Occipital lobe (tissue), 1 donor: ENCODE measurements at regions not wholly inside any gene's neighbourhood (a gene's known extent, or its start where the extent isn't known, plus 50 kb on each side); places are given as distances from the start of the nearest gene placed in this dataset.
"Not testable (repeated sequence)": the region's sequence is repeated elsewhere in the genome, so short reads cannot be mapped to it uniquely, and the experiment has no call there.

Experiments used
- DNase-seq: peaks from one replicate; lab custom pipeline; 2025; lab: John Stamatoyannopoulos, UW

DNA sequence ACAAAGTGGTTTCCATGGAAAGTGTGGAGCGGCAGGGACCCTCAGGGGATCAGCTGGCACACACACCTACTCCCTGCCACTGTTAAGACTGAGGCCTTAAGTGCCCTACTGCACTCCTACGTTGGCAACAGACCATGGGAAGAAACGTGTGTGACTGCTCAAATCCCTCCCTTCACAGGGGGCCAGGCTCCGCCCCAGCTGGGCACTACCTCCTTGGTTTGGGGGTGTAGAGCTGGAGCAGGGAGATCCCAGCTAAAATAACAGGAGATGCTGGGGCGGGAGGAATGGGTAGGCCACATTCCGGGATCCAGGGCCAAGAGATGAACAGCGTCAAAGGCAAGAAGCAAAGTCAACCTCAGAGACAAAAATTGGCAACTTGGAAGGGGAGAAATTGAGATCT lies 231.0 kb downstream of the EN1 start:
- no peak for DNase-seq

- no peak for DNase-seq
Measured at GRCh38 chr2:118614841-118615271, 232.6 kb downstream of the EN1 start.

GRCh38 chr2:118613737-118614136 lies 233.7 kb downstream of the EN1 start:
- no peak for DNase-seq

GRCh38 chr2:118611691-118612090 lies 235.8 kb downstream of the EN1 start:
- DNase-seq = no peak

GRCh38 chr2:118609138-118609537 lies 238.3 kb downstream of the EN1 start:
- no peak for DNase-seq

GRCh38 chr2:118607641-118608040 lies 239.8 kb downstream of the EN1 start:
- DNase-seq = no peak

DNA sequence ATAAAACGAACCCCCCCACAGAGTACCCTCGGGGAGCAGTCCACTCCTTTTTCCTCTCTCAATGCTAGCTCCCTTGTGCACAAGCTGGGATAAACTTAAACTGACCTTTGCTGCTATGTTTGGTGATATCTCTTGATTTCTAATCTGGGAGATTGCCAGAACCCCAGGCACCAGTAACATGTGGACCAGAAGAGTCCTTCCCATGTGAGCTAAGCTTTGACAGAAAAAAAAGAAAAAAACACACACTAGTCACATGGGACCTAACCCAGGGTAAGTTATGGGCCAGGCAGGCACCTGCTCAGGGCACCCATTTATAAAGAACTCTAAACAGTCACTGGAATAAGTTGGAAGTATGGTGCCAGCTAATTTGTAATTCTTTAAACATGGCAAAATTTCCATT lies 242.6 kb downstream of the EN1 start:
- no peak for DNase-seq

- DNase-seq = no peak
Measured at GRCh38 chr2:118604371-118604770, 243.1 kb downstream of the EN1 start.

- DNase-seq = no peak
Measured at GRCh38 chr2:118599141-118599540, 248.3 kb downstream of the EN1 start.

GRCh38 chr2:118596620-118597019 lies 250.8 kb downstream of the EN1 start:
- no peak for DNase-seq

DNA sequence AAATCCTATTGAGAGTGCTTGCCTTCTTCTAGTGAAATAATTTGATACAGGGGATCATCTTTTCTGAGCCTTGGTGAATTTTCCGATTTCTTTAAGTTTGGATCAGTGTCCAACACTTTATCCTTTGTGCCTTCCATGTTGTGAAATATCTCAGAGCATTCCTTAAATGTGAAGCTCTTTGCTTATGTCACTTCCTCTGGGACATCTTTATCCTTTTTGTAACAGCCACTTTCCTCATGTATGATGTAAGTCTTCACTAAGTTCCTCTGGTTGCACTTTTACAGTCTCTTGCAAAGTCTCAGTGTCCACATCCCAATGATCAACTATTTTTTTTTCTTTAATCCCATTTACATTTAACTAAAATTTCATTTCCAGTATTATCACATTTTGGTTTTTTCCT lies 254.2 kb downstream of the EN1 start:
- DNase-seq = no peak

GRCh38 chr2:118591223-118591622 lies 256.2 kb downstream of the EN1 start:
- DNase-seq = no peak

DNA sequence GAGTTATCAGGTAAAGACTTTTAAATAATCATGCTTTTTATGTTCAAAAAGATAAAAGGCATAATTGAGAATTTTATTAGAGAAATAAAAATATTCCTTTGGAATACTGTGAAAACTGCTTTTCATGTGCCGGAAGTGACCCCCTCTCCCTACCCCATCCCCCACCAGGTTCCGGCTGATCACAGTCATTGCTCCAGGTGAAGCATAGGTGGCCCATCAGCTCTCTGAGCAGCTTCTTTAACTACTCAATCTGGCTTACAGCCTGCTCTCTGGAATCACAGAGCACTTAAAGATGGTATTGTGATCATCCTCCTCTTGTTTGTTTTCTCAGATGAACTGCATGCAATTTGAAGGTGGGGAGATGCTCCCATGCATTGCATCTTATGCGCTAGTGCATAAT lies 257.7 kb downstream of the EN1 start:
- no peak for DNase-seq

GRCh38 chr2:118588850-118589249 lies 258.6 kb downstream of the EN1 start:
- DNase-seq = no peak

DNA sequence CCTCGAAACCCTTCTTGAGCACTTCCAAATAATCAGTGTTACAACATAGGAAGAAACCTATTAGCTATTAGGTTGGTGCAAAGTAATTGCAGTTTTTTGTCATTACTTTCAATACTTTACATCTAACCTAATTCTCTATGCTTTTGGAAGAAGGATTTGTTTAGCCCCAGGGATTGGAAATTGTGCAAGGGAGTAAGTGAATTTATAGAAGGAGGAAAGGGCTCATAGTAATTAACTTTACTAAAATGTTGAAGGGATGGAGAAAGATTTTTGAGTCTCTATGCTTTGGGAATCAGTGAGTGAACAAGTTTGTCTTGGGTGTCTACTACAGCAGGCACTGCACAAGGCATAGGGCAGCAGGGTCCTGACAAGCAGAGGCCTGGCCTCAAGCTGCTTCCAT lies 261.1 kb downstream of the EN1 start:
- no peak for DNase-seq

DNA sequence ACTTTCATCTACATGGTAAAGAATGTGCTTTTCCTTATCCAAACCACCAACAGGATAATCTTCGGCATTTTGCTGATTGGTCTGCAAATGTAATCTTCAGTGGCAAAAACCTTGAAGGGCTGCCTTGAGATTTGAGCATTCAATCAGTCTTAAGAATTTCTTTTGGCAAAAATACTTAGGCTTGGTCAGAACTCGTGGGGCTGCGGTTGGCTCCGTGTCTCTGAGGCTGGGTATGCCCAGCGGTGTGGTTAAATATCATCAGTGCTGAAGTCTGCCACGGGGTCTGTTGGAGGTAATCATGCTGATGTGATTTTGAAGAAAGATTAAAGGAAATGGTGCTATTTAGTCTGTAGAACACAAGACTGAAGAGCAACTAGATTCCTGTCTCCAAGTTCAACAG lies 262.6 kb downstream of the EN1 start:
- no peak for DNase-seq

GRCh38 chr2:118584062-118584749 lies 263.2 kb downstream of the EN1 start:
- no peak for DNase-seq

GRCh38 chr2:118582058-118582457 lies 265.4 kb downstream of the EN1 start:
- no peak for DNase-seq

- no peak for DNase-seq
Measured at GRCh38 chr2:118580651-118581050, 266.8 kb downstream of the EN1 start.

DNA sequence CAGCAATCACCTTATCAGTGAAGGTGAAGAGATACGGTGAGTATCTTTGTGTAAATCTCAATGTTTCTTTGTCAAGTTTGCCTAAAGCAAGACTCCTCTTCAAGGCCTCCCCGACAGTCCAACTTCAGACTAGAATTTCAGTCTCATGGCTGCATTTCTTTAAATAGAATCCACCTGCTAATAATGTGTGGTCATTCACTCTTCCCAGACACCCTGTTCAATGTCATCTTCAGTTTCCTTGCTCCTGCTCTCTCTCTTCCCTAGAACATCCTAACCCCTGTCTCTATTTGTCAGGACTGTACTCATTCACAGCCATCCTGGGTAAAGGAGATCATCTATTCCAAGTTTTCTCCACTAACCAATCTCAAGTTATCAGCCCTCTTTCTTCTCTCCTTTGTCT lies 267.3 kb downstream of the EN1 start:
- DNase-seq = no peak

DNA sequence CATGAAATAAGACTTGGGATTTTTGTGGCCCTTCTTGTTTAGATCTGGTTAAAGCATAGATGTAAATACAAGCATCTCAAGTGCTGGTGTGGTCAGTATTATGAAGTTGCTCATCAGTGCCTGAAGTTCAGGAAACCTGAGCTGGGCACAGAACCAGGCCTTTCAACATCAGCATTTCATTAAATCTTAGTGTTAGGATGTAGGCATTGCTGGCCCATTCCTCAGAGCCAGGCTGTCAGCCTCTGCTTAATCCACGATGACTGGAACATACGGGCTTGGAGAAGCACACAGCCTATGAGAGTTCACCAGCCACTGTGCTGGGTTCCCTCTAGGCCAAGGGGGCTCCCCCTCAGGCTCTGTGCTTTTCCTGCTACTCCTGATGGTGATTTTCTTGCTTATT lies 270.2 kb downstream of the EN1 start:
- no peak for DNase-seq

DNA sequence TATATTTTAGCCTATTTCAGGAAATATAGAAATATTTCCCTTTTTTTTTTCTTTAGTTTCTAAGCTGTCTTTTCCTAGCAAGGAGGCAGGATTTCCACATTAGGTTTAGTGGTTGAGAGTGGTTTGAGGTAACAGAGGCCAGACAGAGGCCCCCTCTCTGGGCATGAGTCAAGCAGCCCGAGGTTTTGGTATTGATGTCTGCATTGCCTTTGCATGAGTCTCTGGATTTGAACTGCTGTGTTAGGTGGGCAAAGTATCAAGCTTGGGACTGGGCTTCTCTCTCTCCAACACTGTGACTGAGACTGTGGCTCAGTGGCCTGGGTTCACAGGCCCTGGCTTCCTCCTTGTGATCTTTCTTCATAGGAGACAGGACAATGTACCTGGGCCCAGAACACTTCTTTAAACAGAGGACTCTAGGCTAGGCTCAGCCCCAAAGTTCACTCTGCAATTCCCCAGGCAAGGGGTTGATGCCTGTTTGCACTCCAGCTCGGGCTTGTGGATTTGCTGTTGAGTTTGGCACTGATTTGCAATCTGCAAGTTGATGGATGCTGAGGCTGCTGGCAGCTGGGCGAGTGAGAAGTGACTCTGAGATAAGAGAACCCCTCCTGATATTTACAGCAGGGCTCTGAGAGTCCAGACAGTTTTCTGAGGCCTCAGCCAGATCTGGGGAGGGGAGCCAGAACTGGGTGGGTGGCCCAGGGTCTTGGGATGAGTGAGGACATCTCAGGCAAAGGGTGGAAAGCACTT lies 271.2 kb downstream of the EN1 start:
- no peak for DNase-seq

DNA sequence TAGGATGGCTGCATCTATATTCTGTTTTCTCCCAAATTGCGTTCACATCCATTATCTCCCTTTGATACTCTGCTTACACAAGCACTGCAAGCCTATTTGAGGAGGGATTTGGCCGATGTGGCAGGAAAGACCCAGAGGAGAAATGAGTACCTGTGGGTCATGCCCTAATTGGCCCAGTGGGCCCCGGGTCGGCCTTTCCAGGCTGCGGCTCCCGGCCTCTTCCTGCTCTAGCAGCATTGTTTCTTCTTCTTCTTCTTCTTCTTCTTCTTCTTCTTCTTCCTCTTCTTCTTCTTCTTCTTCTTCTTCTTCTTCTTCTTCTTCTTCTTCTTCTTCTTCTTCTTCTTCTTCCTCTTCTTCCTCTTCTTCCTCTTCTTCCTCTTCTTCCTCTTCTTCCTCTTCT lies 275.1 kb downstream of the EN1 start:
- not testable (repeated sequence) for DNase-seq
